NCI-H2107 treated with DMSO at 0.1 percent for 48 hours (cell line): ENCODE measurements at regions not wholly inside any gene's neighbourhood (a gene's known extent, or its start where the extent isn't known, plus 50 kb on each side); places are given as distances from the start of the nearest gene placed in this dataset.
"Not testable (repeated sequence)": the region's sequence is repeated elsewhere in the genome, so short reads cannot be mapped to it uniquely, and the experiment has no call there.

Source experiments
- DNase-seq: peaks from one replicate; lab custom pipeline; 2025; ENCODE audit not compliant: unreplicated experiment; lab: John Stamatoyannopoulos, UW

GRCh38 chr3:87895983-87896382, 162.8 kb downstream of the CGGBP1 start:
- no peak for DNase-seq

- DNase-seq: no peak
These were observed 185.7 kb downstream of the CGGBP1 start for GRCh38 chr3:87873136-87873535.

- no peak for DNase-seq
These were observed 191.8 kb downstream of the CGGBP1 start for GRCh38 chr3:87867001-87867400.

- DNase-seq: no peak
These were observed 202.7 kb downstream of the CGGBP1 start for GRCh38 chr3:87856126-87856525.

GRCh38 chr3:87855616-87856015, 203.2 kb downstream of the CGGBP1 start:
- no peak for DNase-seq

GRCh38 chr3:87855211-87855610, 203.6 kb downstream of the CGGBP1 start:
- DNase-seq: no peak

- DNase-seq: no peak
These were observed 210.8 kb downstream of the CGGBP1 start for GRCh38 chr3:87848003-87848402.

- DNase-seq: no peak
These were observed 221.7 kb downstream of the CGGBP1 start for GRCh38 chr3:87837076-87837475.

- no peak for DNase-seq
These were observed 222.8 kb downstream of the CGGBP1 start for GRCh38 chr3:87836026-87836425.

- no peak for DNase-seq
These were observed 223.6 kb downstream of the CGGBP1 start for GRCh38 chr3:87835236-87835635.

- no peak for DNase-seq
These were observed 224.5 kb downstream of the CGGBP1 start for GRCh38 chr3:87834327-87834726.

GRCh38 chr3:87833039-87833377, 225.8 kb downstream of the CGGBP1 start:
- no peak for DNase-seq

GRCh38 chr3:87828046-87828445, 230.8 kb downstream of the CGGBP1 start:
- no peak for DNase-seq

GRCh38 chr3:87822563-87822962, 236.2 kb downstream of the CGGBP1 start:
- DNase-seq: no peak

- DNase-seq: not testable (repeated sequence)
These were observed 245.3 kb downstream of the CGGBP1 start for GRCh38 chr3:87813503-87813902.

- no peak for DNase-seq
These were observed 246.9 kb downstream of the CGGBP1 start for GRCh38 chr3:87811953-87812352.

- DNase-seq: no peak
These were observed 248.3 kb downstream of the CGGBP1 start for GRCh38 chr3:87810452-87811016.

- no peak for DNase-seq
These were observed 253.1 kb downstream of the CGGBP1 start for GRCh38 chr3:87805670-87806069.

- no peak for DNase-seq
These were observed 257.4 kb downstream of the CGGBP1 start for GRCh38 chr3:87801409-87801808.

GRCh38 chr3:87800516-87800915, 258.3 kb downstream of the CGGBP1 start:
- no peak for DNase-seq

GRCh38 chr3:87798567-87798947, 260.2 kb downstream of the CGGBP1 start:
- no peak for DNase-seq

- DNase-seq: no peak
These were observed 260.8 kb downstream of the CGGBP1 start for GRCh38 chr3:87797872-87798566.

GRCh38 chr3:87796843-87797185, 262.0 kb downstream of the CGGBP1 start:
- DNase-seq: no peak
